Endothelial cell of umbilical vein (primary cell): ENCODE measurements at regions not wholly inside any gene's neighbourhood (a gene's known extent, or its start where the extent isn't known, plus 50 kb on each side); places are given as distances from the start of the nearest gene placed in this dataset.

ENCODE experiments used
- BruUV-seq: library from RNA; stranded (reverse); fragments of 400-500 nt; replicated peaks from 2 replicates; lab custom pipeline; 2021; lab: Mats Ljungman, UMichigan
- CTCF ChIA-PET: fragments of 300-600, 350-600 bp; sonication (Branson Sonifier 250); formaldehyde crosslinking; loops from one replicate; lab custom pipeline; 2021; ENCODE audit warnings: antibody characterized with exemption, inconsistent platforms; lab: Charles Lee
- POLR2A ChIA-PET: fragments of 300-600, 350-600 bp; sonication (Branson Sonifier 250); formaldehyde crosslinking; loops from one replicate; lab custom pipeline; 2021; ENCODE audit warnings: antibody characterized with exemption, inconsistent platforms; lab: Charles Lee
- DNase-seq: peaks from one replicate; pipeline ENCODE4 v3.0.0-alpha.2; 2011; ENCODE audit warnings: low read depth, low spot score
- FAIRE-seq: peaks from 2 replicates; lab custom pipeline; 2011; peaks lifted over from hg19 to GRCh38; lab: Jason Lieb, UNC
- H2AFZ ChIP-seq: 2 replicates; pipeline ENCODE4 v1.6.0; 2012; ENCODE audit warnings: low read depth, low read length, control low read depth, inconsistent platforms
- H3K27ac ChIP-seq: 2 replicates; pipeline ENCODE4 v1.5.1; 2011; ENCODE audit warnings: low read depth, mild to moderate bottlenecking, control low read depth, low read length, moderate library complexity; ENCODE audit not compliant: insufficient read depth
- H3K27me3 ChIP-seq, 2 experiments: 2 replicates each; pipeline versions ENCODE4 v1.6.0 to v1.6.1; 2011; ENCODE audit warnings: low read length in 2 of 2, mixed read lengths in 1 of 2; ENCODE audit not compliant: control insufficient read depth in 2 of 2, insufficient read depth in 2 of 2
- H3K36me3 ChIP-seq, 2 experiments: 2 replicates in 1 of 2; 3 replicates in 1 of 2; pipeline ENCODE4 v1.5.1; 2011; ENCODE audit warnings: low read length in 2 of 2, mild to moderate bottlenecking in 1 of 2, moderate library complexity in 1 of 2; ENCODE audit not compliant: control insufficient read depth in 2 of 2, insufficient read depth in 2 of 2; ENCODE audit errors: extremely low read depth in 1 of 2
- H3K4me1 ChIP-seq: 3 replicates; pipeline ENCODE4 v1.5.1; 2011; ENCODE audit warnings: mild to moderate bottlenecking, low read length; ENCODE audit not compliant: control insufficient read depth, insufficient read depth; ENCODE audit errors: extremely low read depth
- H3K4me2 ChIP-seq: 2 replicates; pipeline ENCODE4 v1.6.1; 2011; ENCODE audit warnings: low read length, control low read depth, mixed read lengths; ENCODE audit not compliant: insufficient read depth
- H3K4me3 ChIP-seq, 3 experiments: fragments of 200-600 bp in 1 of 3; sonication (generic), shearing (Covaris generic) in 1 of 3; replicated peaks in 1 of 3; 2 replicates each; pipeline ENCODE4 v1.5.1; 2011 to 2016; ENCODE audit warnings: control low read depth in 3 of 3, low read length in 3 of 3, mild to moderate bottlenecking in 2 of 3, inconsistent platforms in 1 of 3, low read depth in 1 of 3, moderate library complexity in 1 of 3; ENCODE audit not compliant: insufficient read depth in 1 of 3
- H3K79me2 ChIP-seq: 2 replicates; pipeline ENCODE4 v1.6.0; 2012; ENCODE audit warnings: low read length, inconsistent platforms; ENCODE audit not compliant: control insufficient read depth, insufficient read depth
- H3K9ac ChIP-seq: replicated peaks from 2 replicates; pipeline ENCODE3; 2011; ENCODE audit warnings: low read length, control low read depth; ENCODE audit not compliant: insufficient read depth; ENCODE audit errors: extremely low read depth
- H3K9me1 ChIP-seq: replicated peaks from 3 replicates; pipeline ENCODE4 v1.6.0; 2011; ENCODE audit warnings: mild to moderate bottlenecking, low read length; ENCODE audit not compliant: control insufficient read depth, insufficient read depth; ENCODE audit errors: extremely low read depth
- H3K9me3 ChIP-seq: replicated peaks from 2 replicates; pipeline ENCODE4 v1.5.1; 2012; ENCODE audit warnings: low read length, inconsistent platforms; ENCODE audit not compliant: control insufficient read depth, insufficient read depth
- H4K20me1 ChIP-seq: replicated peaks from 2 replicates; pipeline ENCODE3; 2011; ENCODE audit warnings: mild to moderate bottlenecking, low read length; ENCODE audit not compliant: control insufficient read depth, insufficient read depth; ENCODE audit errors: extremely low read depth
- EZH2 ChIP-seq: IDR thresholded peaks from 2 replicates; pipeline ENCODE4 v1.6.1; 2012; ENCODE audit warnings: borderline replicate concordance, low read depth, mild to moderate bottlenecking, moderate library complexity, low read length, inconsistent platforms; ENCODE audit not compliant: severe bottlenecking
- FOS ChIP-seq: IDR thresholded peaks from 2 replicates; pipeline ENCODE4 v1.6.1; 2011; ENCODE audit warnings: mild to moderate bottlenecking, low read length, moderate library complexity, borderline replicate concordance; ENCODE audit not compliant: insufficient read depth
- GATA2 ChIP-seq: IDR thresholded peaks from 2 replicates; pipeline ENCODE4 v1.7.0; 2011; ENCODE audit warnings: low read depth, mild to moderate bottlenecking, moderate library complexity, mixed read lengths, low read length; ENCODE audit not compliant: insufficient read length, insufficient read depth
- JUN ChIP-seq: IDR thresholded peaks from 2 replicates; pipeline ENCODE4 v1.6.1; 2011; ENCODE audit warnings: borderline replicate concordance, low read depth; ENCODE audit not compliant: insufficient read length, insufficient read depth
- MAX ChIP-seq: IDR thresholded peaks from 2 replicates; pipeline ENCODE4 v1.6.1; 2011; ENCODE audit not compliant: insufficient read depth, insufficient read length
- MYC ChIP-seq: IDR thresholded peaks from one replicate; pipeline ENCODE4 v1.6.1; 2011; ENCODE audit warnings: mild to moderate bottlenecking, low read depth, low read length
- POLR2A ChIP-seq: IDR thresholded peaks from 2 replicates; pipeline ENCODE4 v1.6.1; 2012; ENCODE audit warnings: low read depth, mild to moderate bottlenecking, control low read depth, low read length
- POLR2AphosphoS5 ChIP-seq: IDR thresholded peaks from 2 replicates; pipeline ENCODE4 v1.6.1; 2012; ENCODE audit warnings: low read depth, mild to moderate bottlenecking, control low read depth, low read length, moderate library complexity; ENCODE audit not compliant: insufficient read depth
- dilution Hi-C: fragments of 300-500 bp; cut with MboI; formaldehyde crosslinking; loops from one replicate; pipeline ENCODE4 v1.15.0; 2019; ENCODE audit warnings: low sequenced_read_pairs; ENCODE audit not compliant: extremely low pct_ligation_motif_present
- intact Hi-C: fragments of 100-400 bp; cut with micrococcal nuclease; formaldehyde crosslinking; loops from one replicate; pipeline ENCODE4 v1.10.0; 2022
- TF ChIP-seq, protein P1 (sequence below), 2 donors: IDR thresholded peaks; 1 replicate in 1 of 2; 2 replicates in 1 of 2; pipeline ENCODE4 v1.5.1; 2011; ENCODE audit warnings: low read length in 2 of 2, mild to moderate bottlenecking in 2 of 2, moderate library complexity in 2 of 2, control low read depth in 1 of 2, inconsistent platforms in 1 of 2, low read depth in 1 of 2; ENCODE audit not compliant: insufficient read depth in 1 of 2; ENCODE audit errors: extremely low read depth in 1 of 2

DNA sequence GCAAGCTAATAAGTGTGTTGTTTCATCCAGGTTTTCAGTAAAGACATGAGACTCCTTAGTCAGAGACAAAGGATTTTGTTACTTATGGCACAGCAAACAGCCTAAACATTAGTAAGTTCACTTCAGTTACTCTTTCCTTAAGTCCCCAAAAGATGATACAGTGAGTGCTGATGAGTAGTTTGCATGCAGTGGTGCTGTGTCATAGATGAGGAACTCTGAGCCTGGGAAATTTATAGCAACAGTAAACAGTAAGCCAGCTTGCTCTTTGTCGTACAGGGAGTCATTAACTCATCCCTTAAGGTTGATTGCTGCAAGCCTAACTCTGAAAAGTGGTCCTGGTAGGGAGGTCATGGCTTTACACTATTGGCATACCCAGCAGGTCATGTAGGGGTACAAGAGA, 208.6 kb upstream of the OR4E1 start:
- CTCF ChIA-PET = interaction anchor here (0.5 to 2.3 kb wide), 5 partner anchors 11 to 112 kb away, joined by 3 to 6 read pairs (median 4); no protein-coding TSS in a partner anchor
- FAIRE-seq = peak; percentile 8
- intact Hi-C loops = no loop called here
- no peaks in the 10 kb centered on the region for H3K9me3 ChIP-seq
- H3K79me2 ChIP-seq = no peaks in the 10 kb centered on the region
- DNase-seq = no peak
- dilution Hi-C loops = no loop called here
- no peak overlapping the region for H2AFZ ChIP-seq
- TF ChIP-seq POLR2A (no peak), GATA2 (no peak), MYC (no peak), FOS (no peak), JUN (no peak), EZH2 (no peak), POLR2AphosphoS5 (no peak), MAX (no peak)
- TF ChIP-seq, protein P1, sequence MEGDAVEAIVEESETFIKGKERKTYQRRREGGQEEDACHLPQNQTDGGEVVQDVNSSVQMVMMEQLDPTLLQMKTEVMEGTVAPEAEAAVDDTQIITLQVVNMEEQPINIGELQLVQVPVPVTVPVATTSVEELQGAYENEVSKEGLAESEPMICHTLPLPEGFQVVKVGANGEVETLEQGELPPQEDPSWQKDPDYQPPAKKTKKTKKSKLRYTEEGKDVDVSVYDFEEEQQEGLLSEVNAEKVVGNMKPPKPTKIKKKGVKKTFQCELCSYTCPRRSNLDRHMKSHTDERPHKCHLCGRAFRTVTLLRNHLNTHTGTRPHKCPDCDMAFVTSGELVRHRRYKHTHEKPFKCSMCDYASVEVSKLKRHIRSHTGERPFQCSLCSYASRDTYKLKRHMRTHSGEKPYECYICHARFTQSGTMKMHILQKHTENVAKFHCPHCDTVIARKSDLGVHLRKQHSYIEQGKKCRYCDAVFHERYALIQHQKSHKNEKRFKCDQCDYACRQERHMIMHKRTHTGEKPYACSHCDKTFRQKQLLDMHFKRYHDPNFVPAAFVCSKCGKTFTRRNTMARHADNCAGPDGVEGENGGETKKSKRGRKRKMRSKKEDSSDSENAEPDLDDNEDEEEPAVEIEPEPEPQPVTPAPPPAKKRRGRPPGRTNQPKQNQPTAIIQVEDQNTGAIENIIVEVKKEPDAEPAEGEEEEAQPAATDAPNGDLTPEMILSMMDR (IDR thresholded peaks at IDR 0.05; ENCODE audit: extremely low read depth in 1 of 2, insufficient read depth in 1 of 2, low read depth in 1 of 2, low read length in 2 of 2) = no peak
- H3K4me3 ChIP-seq = no peak overlapping the region
- H4K20me1 ChIP-seq = no peaks in the 10 kb centered on the region
- no peak overlapping the region for H3K4me2 ChIP-seq
- no peaks in the 10 kb centered on the region for H3K36me3 ChIP-seq
- BruUV-seq = no TSS peak
- no peak overlapping the region for H3K9ac ChIP-seq
- POLR2A ChIA-PET = no interaction called here
- H3K9me1 ChIP-seq = no peaks in the 10 kb centered on the region
- H3K27me3 ChIP-seq = no peaks in the 10 kb centered on the region
- peaks cover 6% of the 10 kb centered on the region for H3K4me1 ChIP-seq
- H3K27ac ChIP-seq = no peak overlapping the region
